GM06990 (cell line): ENCODE measurements at regions not wholly inside any gene's neighbourhood (a gene's known extent, or its start where the extent isn't known, plus 50 kb on each side); places are given as distances from the start of the nearest gene placed in this dataset.

Source experiments
- DNase-seq: peaks from one replicate; pipeline ENCODE4 v3.0.0-alpha.2; 2011; ENCODE audit not compliant: insufficient read length; ENCODE audit errors: extremely low read depth
- H3K27me3 ChIP-seq: replicated peaks from 2 replicates; pipeline ENCODE4 v1.6.0; 2011; ENCODE audit warnings: low read length; ENCODE audit not compliant: control insufficient read depth, insufficient read depth
- H3K36me3 ChIP-seq: 2 replicates; pipeline ENCODE4 v1.5.1; 2011; ENCODE audit warnings: low read length; ENCODE audit not compliant: control insufficient read depth, insufficient read depth
- H3K4me3 ChIP-seq: replicated peaks from 2 replicates; pipeline ENCODE4 v1.5.1; 2011; ENCODE audit warnings: low read depth, mild to moderate bottlenecking, control low read depth, low read length
- CTCF ChIP-seq: IDR thresholded peaks from 2 replicates; pipeline ENCODE4 v1.5.1; 2011; ENCODE audit warnings: low read length, control low read depth, mild to moderate bottlenecking, inconsistent platforms; ENCODE audit not compliant: insufficient read depth, poor library complexity, severe bottlenecking

GRCh38 chr20:24871480-24872213 is 77.4 kb upstream of the CST7 start:
- no peaks in the 10 kb centered on the region for H3K27me3 ChIP-seq
- no peaks in the 10 kb centered on the region for H3K36me3 ChIP-seq
- no peak overlapping the region for H3K4me3 ChIP-seq
- no peak for DNase-seq
- TF ChIP-seq CTCF: no peak

- DNase-seq: peak; percentile 62
- no peaks in the 10 kb centered on the region for H3K27me3 ChIP-seq
- H3K4me3 ChIP-seq: no peak overlapping the region
- peak; percentile 12 for TF ChIP-seq CTCF
- H3K36me3 ChIP-seq: no peaks in the 10 kb centered on the region
Measured at GRCh38 chr20:24872291-24873024, 76.6 kb upstream of the CST7 start.

GRCh38 chr20:24873025-24873620 is 75.9 kb upstream of the CST7 start:
- H3K27me3 ChIP-seq: no peaks in the 10 kb centered on the region
- no peak for DNase-seq
- TF ChIP-seq CTCF: no peak
- no peaks in the 10 kb centered on the region for H3K36me3 ChIP-seq
- no peak overlapping the region for H3K4me3 ChIP-seq

GRCh38 chr20:24875078-24875477 is 74.0 kb upstream of the CST7 start:
- no peak for DNase-seq
- no peaks in the 10 kb centered on the region for H3K36me3 ChIP-seq
- TF ChIP-seq CTCF: no peak
- no peaks in the 10 kb centered on the region for H3K27me3 ChIP-seq
- H3K4me3 ChIP-seq: no peak overlapping the region

- DNase-seq: no peak
- Histone ChIP-seq H3K4me3 (no peak overlapping the region), H3K27me3 (no peaks in the 10 kb centered on the region), H3K36me3 (no peaks in the 10 kb centered on the region)
- no peak for TF ChIP-seq CTCF
Measured at GRCh38 chr20:24877652-24878051, 71.4 kb upstream of the CST7 start.
